Endothelial cell of umbilical vein (primary cell): ENCODE measurements at regions not wholly inside any gene's neighbourhood (a gene's known extent, or its start where the extent isn't known, plus 50 kb on each side); places are given as distances from the start of the nearest gene placed in this dataset.
"Not testable (repeated sequence)": the region's sequence is repeated elsewhere in the genome, so short reads cannot be mapped to it uniquely, and the experiment has no call there.

Source experiments
- BruUV-seq: library from RNA; stranded (reverse); fragments of 400-500 nt; replicated peaks from 2 replicates; lab custom pipeline; 2021; lab: Mats Ljungman, UMichigan
- CTCF ChIA-PET: fragments of 300-600, 350-600 bp; sonication (Branson Sonifier 250); formaldehyde crosslinking; loops from one replicate; lab custom pipeline; 2021; ENCODE audit warnings: antibody characterized with exemption, inconsistent platforms; lab: Charles Lee
- POLR2A ChIA-PET: fragments of 300-600, 350-600 bp; sonication (Branson Sonifier 250); formaldehyde crosslinking; loops from one replicate; lab custom pipeline; 2021; ENCODE audit warnings: antibody characterized with exemption, inconsistent platforms; lab: Charles Lee
- DNase-seq: peaks from one replicate; pipeline ENCODE4 v3.0.0-alpha.2; 2011; ENCODE audit warnings: low read depth, low spot score
- FAIRE-seq: peaks from 2 replicates; lab custom pipeline; 2011; peaks lifted over from hg19 to GRCh38; lab: Jason Lieb, UNC
- H2AFZ ChIP-seq: 2 replicates; pipeline ENCODE4 v1.6.0; 2012; ENCODE audit warnings: low read depth, low read length, control low read depth, inconsistent platforms
- H3K27ac ChIP-seq: 2 replicates; pipeline ENCODE4 v1.5.1; 2011; ENCODE audit warnings: low read depth, mild to moderate bottlenecking, control low read depth, low read length, moderate library complexity; ENCODE audit not compliant: insufficient read depth
- H3K27me3 ChIP-seq, 2 experiments: 2 replicates each; pipeline versions ENCODE4 v1.6.0 to v1.6.1; 2011; ENCODE audit warnings: low read length in 2 of 2, mixed read lengths in 1 of 2; ENCODE audit not compliant: control insufficient read depth in 2 of 2, insufficient read depth in 2 of 2
- H3K36me3 ChIP-seq, 2 experiments: 2 replicates in 1 of 2; 3 replicates in 1 of 2; pipeline ENCODE4 v1.5.1; 2011; ENCODE audit warnings: low read length in 2 of 2, mild to moderate bottlenecking in 1 of 2, moderate library complexity in 1 of 2; ENCODE audit not compliant: control insufficient read depth in 2 of 2, insufficient read depth in 2 of 2; ENCODE audit errors: extremely low read depth in 1 of 2
- H3K4me1 ChIP-seq: 3 replicates; pipeline ENCODE4 v1.5.1; 2011; ENCODE audit warnings: mild to moderate bottlenecking, low read length; ENCODE audit not compliant: control insufficient read depth, insufficient read depth; ENCODE audit errors: extremely low read depth
- H3K4me2 ChIP-seq: 2 replicates; pipeline ENCODE4 v1.6.1; 2011; ENCODE audit warnings: low read length, control low read depth, mixed read lengths; ENCODE audit not compliant: insufficient read depth
- H3K4me3 ChIP-seq, 3 experiments: fragments of 200-600 bp in 1 of 3; sonication (generic), shearing (Covaris generic) in 1 of 3; replicated peaks in 1 of 3; 2 replicates each; pipeline ENCODE4 v1.5.1; 2011 to 2016; ENCODE audit warnings: control low read depth in 3 of 3, low read length in 3 of 3, mild to moderate bottlenecking in 2 of 3, inconsistent platforms in 1 of 3, low read depth in 1 of 3, moderate library complexity in 1 of 3; ENCODE audit not compliant: insufficient read depth in 1 of 3
- H3K79me2 ChIP-seq: 2 replicates; pipeline ENCODE4 v1.6.0; 2012; ENCODE audit warnings: low read length, inconsistent platforms; ENCODE audit not compliant: control insufficient read depth, insufficient read depth
- H3K9ac ChIP-seq: replicated peaks from 2 replicates; pipeline ENCODE3; 2011; ENCODE audit warnings: low read length, control low read depth; ENCODE audit not compliant: insufficient read depth; ENCODE audit errors: extremely low read depth
- H3K9me1 ChIP-seq: replicated peaks from 3 replicates; pipeline ENCODE4 v1.6.0; 2011; ENCODE audit warnings: mild to moderate bottlenecking, low read length; ENCODE audit not compliant: control insufficient read depth, insufficient read depth; ENCODE audit errors: extremely low read depth
- H3K9me3 ChIP-seq: replicated peaks from 2 replicates; pipeline ENCODE4 v1.5.1; 2012; ENCODE audit warnings: low read length, inconsistent platforms; ENCODE audit not compliant: control insufficient read depth, insufficient read depth
- H4K20me1 ChIP-seq: replicated peaks from 2 replicates; pipeline ENCODE3; 2011; ENCODE audit warnings: mild to moderate bottlenecking, low read length; ENCODE audit not compliant: control insufficient read depth, insufficient read depth; ENCODE audit errors: extremely low read depth
- EZH2 ChIP-seq: IDR thresholded peaks from 2 replicates; pipeline ENCODE4 v1.6.1; 2012; ENCODE audit warnings: borderline replicate concordance, low read depth, mild to moderate bottlenecking, moderate library complexity, low read length, inconsistent platforms; ENCODE audit not compliant: severe bottlenecking
- FOS ChIP-seq: IDR thresholded peaks from 2 replicates; pipeline ENCODE4 v1.6.1; 2011; ENCODE audit warnings: mild to moderate bottlenecking, low read length, moderate library complexity, borderline replicate concordance; ENCODE audit not compliant: insufficient read depth
- GATA2 ChIP-seq: IDR thresholded peaks from 2 replicates; pipeline ENCODE4 v1.7.0; 2011; ENCODE audit warnings: low read depth, mild to moderate bottlenecking, moderate library complexity, mixed read lengths, low read length; ENCODE audit not compliant: insufficient read length, insufficient read depth
- JUN ChIP-seq: IDR thresholded peaks from 2 replicates; pipeline ENCODE4 v1.6.1; 2011; ENCODE audit warnings: borderline replicate concordance, low read depth; ENCODE audit not compliant: insufficient read length, insufficient read depth
- MAX ChIP-seq: IDR thresholded peaks from 2 replicates; pipeline ENCODE4 v1.6.1; 2011; ENCODE audit not compliant: insufficient read depth, insufficient read length
- MYC ChIP-seq: IDR thresholded peaks from one replicate; pipeline ENCODE4 v1.6.1; 2011; ENCODE audit warnings: mild to moderate bottlenecking, low read depth, low read length
- POLR2A ChIP-seq: IDR thresholded peaks from 2 replicates; pipeline ENCODE4 v1.6.1; 2012; ENCODE audit warnings: low read depth, mild to moderate bottlenecking, control low read depth, low read length
- POLR2AphosphoS5 ChIP-seq: IDR thresholded peaks from 2 replicates; pipeline ENCODE4 v1.6.1; 2012; ENCODE audit warnings: low read depth, mild to moderate bottlenecking, control low read depth, low read length, moderate library complexity; ENCODE audit not compliant: insufficient read depth
- dilution Hi-C: fragments of 300-500 bp; cut with MboI; formaldehyde crosslinking; loops from one replicate; pipeline ENCODE4 v1.15.0; 2019; ENCODE audit warnings: low sequenced_read_pairs; ENCODE audit not compliant: extremely low pct_ligation_motif_present
- intact Hi-C: fragments of 100-400 bp; cut with micrococcal nuclease; formaldehyde crosslinking; loops from one replicate; pipeline ENCODE4 v1.10.0; 2022
- TF ChIP-seq, protein P1 (sequence below), 2 donors: IDR thresholded peaks; 1 replicate in 1 of 2; 2 replicates in 1 of 2; pipeline ENCODE4 v1.5.1; 2011; ENCODE audit warnings: low read length in 2 of 2, mild to moderate bottlenecking in 2 of 2, moderate library complexity in 2 of 2, control low read depth in 1 of 2, inconsistent platforms in 1 of 2, low read depth in 1 of 2; ENCODE audit not compliant: insufficient read depth in 1 of 2; ENCODE audit errors: extremely low read depth in 1 of 2

- FAIRE-seq, H3K36me3 ChIP-seq, H3K9me1 ChIP-seq, H3K9ac ChIP-seq, H3K9me3 ChIP-seq, H4K20me1 ChIP-seq, BruUV-seq, H3K4me3 ChIP-seq, H3K27ac ChIP-seq, H3K4me2 ChIP-seq, intact Hi-C loops, H3K27me3 ChIP-seq, H3K79me2 ChIP-seq, H3K4me1 ChIP-seq, H2AFZ ChIP-seq, CTCF ChIA-PET, dilution Hi-C loops, POLR2A ChIA-PET, DNase-seq: not testable (repeated sequence)
Observed at GRCh38 chr1:58169160-58169559, 377.4 kb downstream of the OMA1 start.

GRCh38 chr1:58167131-58167530, 379.4 kb downstream of the OMA1 start:
- H3K79me2 ChIP-seq, H3K27me3 ChIP-seq, H3K9me3 ChIP-seq, FAIRE-seq, H3K27ac ChIP-seq, POLR2A ChIA-PET, BruUV-seq, CTCF ChIA-PET, dilution Hi-C loops, DNase-seq, H4K20me1 ChIP-seq, H3K9ac ChIP-seq, H2AFZ ChIP-seq, H3K4me2 ChIP-seq, H3K36me3 ChIP-seq, H3K4me1 ChIP-seq, intact Hi-C loops, H3K4me3 ChIP-seq, H3K9me1 ChIP-seq: not testable (repeated sequence)

DNA sequence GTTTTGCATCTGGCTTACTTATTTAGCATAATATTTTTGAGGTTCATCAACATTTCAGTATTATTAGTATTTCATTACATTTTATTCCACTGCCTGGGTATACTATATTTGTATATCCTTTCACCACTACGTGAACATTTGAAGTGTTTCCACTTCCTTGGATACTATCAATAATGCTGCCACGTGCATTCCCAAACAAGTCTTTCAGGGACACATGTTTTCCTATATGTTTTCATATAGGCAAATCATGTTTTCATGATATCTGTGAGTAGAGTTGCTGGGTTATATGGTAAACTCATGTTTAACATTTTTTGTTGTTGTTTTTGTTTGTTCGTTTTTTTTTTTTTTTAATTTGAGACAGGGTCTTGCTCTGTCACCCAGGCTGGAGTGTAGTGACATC, 380.1 kb downstream of the OMA1 start:
- H4K20me1 ChIP-seq, result no peaks in the 10 kb centered on the region
- no peaks in the 10 kb centered on the region for H3K4me1 ChIP-seq
- no peak overlapping the region for H3K4me2 ChIP-seq
- H3K79me2 ChIP-seq, result no peaks in the 10 kb centered on the region
- TF ChIP-seq, protein P1, sequence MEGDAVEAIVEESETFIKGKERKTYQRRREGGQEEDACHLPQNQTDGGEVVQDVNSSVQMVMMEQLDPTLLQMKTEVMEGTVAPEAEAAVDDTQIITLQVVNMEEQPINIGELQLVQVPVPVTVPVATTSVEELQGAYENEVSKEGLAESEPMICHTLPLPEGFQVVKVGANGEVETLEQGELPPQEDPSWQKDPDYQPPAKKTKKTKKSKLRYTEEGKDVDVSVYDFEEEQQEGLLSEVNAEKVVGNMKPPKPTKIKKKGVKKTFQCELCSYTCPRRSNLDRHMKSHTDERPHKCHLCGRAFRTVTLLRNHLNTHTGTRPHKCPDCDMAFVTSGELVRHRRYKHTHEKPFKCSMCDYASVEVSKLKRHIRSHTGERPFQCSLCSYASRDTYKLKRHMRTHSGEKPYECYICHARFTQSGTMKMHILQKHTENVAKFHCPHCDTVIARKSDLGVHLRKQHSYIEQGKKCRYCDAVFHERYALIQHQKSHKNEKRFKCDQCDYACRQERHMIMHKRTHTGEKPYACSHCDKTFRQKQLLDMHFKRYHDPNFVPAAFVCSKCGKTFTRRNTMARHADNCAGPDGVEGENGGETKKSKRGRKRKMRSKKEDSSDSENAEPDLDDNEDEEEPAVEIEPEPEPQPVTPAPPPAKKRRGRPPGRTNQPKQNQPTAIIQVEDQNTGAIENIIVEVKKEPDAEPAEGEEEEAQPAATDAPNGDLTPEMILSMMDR (IDR thresholded peaks at IDR 0.05; ENCODE audit: extremely low read depth in 1 of 2, insufficient read depth in 1 of 2, low read depth in 1 of 2, low read length in 2 of 2), result no peak
- TF ChIP-seq FOS (no peak), POLR2AphosphoS5 (no peak), EZH2 (no peak), POLR2A (no peak), MAX (no peak), JUN (no peak), MYC (no peak), GATA2 (no peak)
- no peak overlapping the region for H3K27ac ChIP-seq
- no peaks in the 10 kb centered on the region for H3K36me3 ChIP-seq
- FAIRE-seq, result no peak
- H3K9ac ChIP-seq, result no peak overlapping the region
- no peaks in the 10 kb centered on the region for H3K9me1 ChIP-seq
- no peak for DNase-seq
- dilution Hi-C loops (no loop called here), intact Hi-C loops (no loop called here)
- POLR2A ChIA-PET, result no interaction called here
- no peak overlapping the region for H2AFZ ChIP-seq
- H3K9me3 ChIP-seq, result no peaks in the 10 kb centered on the region
- H3K27me3 ChIP-seq, result no peaks in the 10 kb centered on the region
- CTCF ChIA-PET, result no interaction called here
- no peak overlapping the region for H3K4me3 ChIP-seq
- BruUV-seq, result no TSS peak
